GM18868 (cell line): ENCODE measurements at regions not wholly inside any gene's neighbourhood (a gene's known extent, or its start where the extent isn't known, plus 50 kb on each side); places are given as distances from the start of the nearest gene placed in this dataset.

Experiments
- ATAC-seq: cut with Tn5 transposase; IDR thresholded peaks from one replicate; pipeline ENCODE4 v1.9.1; 2021; ENCODE audit warnings: mild to moderate bottlenecking, moderate library complexity; ENCODE audit not compliant: unreplicated experiment

DNA sequence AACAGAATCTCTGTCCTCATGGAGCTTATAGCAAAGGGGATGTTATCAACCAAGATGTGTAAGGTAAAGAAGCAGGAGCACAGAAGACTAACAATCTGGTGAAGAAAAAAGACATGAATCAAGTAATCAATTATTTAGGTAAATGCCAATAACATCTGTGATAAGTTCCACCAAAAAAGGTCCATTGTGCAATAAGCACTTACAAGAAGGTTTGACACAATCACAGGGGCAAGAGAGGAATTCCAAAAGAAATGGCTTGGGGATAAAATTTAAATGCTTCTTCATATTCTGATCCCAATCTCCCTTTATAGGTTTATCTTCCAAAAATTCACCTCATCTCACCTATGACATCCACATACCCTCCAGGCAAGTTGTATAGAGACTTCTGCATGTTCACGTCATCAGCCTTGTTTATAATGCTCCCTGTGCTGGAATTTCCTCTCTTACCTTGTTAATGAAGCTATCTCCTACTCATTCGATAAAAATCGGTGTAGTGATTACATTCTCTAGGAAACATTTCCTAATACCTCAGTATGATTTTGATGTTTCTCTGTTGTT, 53.6 kb upstream of the DPT start:
- no peak for ATAC-seq

DNA sequence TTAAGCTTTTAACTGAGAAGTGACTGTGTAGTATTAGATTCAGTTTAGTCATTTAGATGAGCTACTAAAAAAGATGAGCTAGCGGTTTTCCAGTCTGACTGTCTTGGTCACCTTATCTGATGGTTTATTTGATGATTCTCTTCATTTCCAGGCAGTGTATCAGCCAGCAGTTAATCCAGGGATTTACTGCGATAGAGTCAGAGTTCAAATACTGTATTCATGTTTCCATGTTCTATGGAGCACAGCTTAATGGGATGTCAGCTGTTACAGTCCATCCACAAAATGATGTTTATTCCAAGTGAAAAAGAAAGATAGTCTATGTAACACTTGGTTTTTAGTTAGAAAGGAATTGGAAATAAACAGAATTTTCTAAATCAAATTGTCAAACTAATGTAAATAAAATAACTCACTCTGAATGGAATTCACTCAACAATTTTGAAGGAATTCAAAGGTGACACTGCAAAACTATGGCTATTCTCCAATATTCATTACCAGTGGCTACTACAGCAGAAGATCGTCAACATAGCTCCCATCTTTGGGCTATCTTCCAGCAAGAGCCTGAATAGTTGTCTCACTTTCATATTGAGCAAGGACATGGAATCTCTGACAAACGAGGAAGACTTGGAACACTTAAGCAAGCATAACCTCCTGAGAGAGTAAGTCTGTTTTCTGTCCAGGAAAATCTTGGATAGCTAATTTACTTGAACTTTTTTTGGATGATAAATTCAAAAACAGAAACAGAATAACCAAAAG, 54.6 kb upstream of the DPT start:
- no peak for ATAC-seq

DNA sequence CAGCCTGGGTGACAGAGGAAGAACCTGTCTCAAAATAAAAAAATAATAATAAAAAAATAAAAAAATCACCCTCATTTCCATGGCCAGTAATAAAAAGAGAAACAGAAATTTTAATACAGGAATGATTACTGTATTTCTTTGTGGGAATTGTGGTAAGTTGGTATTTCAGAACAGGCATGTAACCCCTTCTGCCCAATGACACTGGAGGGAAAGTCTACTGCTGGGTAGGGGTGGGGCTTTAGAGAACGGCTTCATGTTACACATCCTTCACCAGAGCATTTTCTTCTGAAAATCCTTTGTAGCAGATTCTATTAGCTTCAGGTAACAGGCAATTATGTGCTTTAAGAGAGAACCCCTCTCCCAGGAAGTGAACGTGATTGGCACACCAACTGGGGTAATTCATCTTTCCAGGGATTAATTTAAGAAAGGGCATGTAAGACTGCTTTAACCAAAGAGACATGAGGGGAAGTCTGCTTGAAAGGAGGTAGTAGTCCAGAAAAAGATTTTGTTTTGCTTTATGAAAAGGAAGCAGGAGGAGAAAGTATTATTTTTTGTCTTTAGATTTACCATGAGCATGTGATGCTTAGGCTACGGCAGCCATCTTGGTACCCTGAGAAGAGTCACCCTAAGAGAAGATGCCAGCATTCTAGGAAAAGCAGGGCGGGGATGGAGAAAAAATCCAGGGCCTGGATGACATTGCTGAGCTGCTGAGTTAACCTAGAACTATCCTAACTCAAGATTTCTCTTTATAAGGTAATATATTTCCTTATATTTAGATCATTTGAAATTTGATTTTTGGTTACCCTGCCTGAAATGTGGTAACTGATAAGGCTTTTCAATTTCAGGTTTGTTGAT, 57.7 kb upstream of the DPT start:
- ATAC-seq, result no peak

DNA sequence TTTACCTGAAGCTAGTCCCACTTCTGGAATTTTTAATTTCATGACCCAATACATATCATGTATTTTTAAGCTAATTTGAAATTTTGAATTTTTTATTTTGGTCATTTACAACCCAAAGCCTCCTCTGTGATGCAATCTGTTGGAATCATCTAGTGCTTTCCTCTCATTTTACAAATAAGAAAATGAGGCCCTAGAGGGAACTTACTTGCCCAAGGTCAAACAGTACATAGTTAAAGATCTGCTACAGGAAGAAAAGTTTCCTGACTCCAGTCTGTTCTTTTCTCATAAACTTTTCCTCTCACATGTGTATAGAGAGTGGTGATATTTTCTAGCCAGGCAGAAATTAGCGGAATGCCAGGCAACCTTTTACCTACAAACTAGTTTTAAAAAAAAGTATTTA, 59.3 kb upstream of the DPT start:
- no peak for ATAC-seq

- ATAC-seq, result no peak
Measured at GRCh38 chr1:168789501-168789900, 60.5 kb upstream of the DPT start.

DNA sequence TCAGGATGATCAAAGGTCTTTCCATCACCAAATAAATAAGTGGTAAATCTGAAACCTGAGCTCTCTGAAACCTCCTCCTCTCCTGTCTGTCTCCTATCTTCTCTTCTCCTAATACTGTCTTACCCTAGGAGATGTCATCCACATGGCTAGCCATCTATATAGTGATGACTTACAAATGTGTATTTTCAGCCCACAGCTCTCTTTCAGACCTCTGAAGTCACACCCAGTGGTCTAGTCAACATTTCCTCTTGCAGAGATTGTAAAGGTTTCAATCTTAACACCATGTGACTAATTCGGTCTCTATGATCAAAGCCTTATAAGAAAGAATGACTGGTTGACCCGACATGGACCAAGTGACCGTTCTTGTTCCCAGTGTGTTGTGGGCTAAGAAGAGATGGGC, 63.1 kb upstream of the DPT start:
- ATAC-seq, result peak; percentile 40

DNA sequence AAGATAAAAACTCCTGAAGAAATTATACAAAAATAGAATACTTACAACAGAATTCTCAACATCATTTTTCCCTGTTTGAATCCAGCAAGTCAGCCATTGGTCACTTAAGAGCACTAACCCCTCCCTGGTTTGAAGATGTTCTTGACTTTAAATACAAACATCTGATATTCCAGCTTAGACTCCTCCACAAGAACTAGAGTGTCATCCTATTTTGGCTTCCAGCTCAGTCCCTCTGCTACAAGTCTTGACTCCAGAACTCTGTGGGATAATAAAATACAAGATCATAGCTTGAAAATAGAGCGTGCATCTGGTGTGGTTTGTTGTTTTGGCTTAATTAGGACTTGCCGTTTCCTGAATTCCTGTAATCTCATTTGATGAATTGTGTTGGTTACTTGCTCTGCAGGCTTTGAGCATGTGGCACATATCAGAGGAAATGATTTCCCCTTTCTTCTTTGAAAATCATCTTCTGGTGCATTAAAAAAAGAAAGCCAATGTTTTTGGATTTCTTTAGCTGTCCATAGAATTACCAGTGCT, 63.7 kb upstream of the DPT start:
- ATAC-seq, result no peak

GRCh38 chr1:168794057-168794456, 65.1 kb upstream of the DPT start:
- no peak for ATAC-seq

DNA sequence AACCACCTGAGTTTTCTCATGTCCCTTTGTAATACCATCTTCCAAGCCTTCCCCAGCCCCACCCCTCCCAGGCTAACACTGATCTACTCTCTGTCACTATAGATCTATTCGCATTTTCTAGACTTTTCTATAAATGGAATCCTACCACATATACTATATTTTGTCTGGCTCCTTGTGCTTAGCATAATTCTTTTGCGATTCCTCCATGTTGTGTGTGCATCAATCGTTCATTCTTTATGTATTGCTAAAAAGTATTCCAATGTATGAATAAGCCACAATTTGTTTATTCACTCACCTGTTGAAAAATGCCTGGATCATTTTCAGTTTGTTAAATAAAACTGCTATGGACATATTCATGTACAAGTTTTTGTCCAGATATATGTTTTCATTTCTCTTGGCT, 66.7 kb upstream of the DPT start:
- ATAC-seq, result no peak

DNA sequence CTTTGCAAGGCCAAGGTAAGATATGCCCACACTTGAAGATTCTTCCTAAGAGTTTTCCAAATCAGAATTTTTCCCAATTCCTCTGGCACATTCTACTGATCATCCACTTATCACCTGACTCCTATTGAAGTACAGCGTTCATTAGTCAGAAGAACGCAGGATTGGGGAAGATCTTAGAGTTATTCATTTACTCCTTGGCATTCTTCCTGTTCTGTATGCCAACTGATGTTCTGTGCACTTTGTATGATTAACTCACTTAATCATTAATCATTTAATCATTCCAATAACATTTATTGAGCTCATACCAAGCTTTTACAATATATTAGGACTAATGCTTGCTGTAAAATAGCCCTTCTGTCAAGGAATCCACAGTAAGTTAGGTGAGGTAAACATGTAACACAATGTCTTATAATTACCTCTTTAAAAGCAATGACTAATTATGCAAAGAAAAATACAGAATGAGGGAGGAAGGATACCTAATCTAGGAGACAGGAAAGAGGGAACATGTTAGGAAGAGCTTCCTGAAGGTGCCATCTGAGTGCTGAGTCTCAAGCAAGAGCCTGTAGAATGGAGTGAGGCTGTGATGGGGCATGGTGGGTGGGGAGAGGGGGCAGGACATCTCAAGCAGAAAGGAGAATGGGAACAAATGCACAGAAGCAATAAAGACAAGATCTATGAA, 71.1 kb upstream of the DPT start:
- no peak for ATAC-seq

DNA sequence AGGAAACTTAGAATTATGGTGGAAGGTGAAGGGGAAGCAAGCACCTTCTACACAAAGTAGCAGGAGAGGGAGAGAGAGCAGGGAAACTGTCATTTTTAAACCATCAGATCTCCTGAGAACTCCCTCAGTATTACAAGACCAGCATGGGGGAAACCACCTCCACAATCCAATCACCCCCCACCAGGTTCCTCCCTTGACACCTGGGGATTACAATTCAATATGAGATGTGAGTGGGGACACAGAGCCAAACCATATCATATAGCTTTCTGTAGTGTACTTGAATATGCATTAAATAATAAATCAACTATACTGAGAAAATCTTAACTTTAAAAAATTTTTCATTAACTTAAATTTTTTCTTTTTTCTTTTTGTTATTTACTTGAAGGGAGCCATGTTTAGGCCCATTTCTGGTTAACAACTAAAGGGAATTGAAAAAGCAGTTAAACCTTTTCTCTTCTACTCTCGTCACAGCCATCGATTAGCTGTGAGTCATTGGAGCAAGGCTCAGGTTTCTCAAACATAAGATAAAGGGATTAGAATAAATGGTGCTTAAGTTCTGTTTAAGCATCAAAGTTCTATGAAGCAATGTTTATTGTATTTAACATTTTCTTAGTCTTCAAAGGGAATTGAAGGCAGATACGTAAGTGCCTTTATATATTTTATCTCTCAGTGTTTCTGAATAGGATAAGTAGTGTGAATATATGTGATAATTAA, 72.2 kb upstream of the DPT start:
- ATAC-seq, result no peak

DNA sequence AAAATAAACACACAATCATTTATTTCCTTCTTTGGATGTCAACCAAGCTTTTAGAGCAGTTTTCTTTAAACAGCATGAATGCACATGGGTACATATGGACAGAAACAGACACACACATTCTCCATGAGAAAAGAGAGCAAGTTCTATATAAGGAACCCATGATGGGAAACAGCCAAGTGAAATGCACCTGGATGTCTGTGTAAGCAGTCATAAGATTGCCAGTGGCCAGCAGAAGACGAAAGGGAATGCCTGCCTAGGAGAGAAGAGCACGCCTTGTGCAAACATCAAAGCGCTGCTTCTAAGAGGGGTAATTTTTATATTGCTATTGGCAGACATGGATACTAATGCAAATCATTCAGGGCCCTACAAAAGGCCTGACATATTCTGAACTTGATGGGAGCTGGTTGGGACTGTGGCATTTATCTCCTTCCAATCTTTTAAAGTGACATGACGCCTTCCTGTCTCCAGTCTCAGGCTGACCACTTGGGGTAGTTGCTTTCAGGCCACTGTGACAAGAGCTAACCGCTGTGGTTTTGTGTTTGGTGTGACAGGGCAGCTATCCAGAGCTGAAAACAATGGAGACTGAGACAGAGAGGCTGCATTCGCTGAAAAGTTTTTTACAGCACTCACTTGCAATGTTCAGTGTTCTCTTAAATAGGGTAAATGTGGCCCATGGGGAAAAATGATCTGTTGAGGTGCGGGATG, 75.0 kb upstream of the DPT start:
- ATAC-seq, result no peak

- ATAC-seq, result no peak
Measured at GRCh38 chr1:168806952-168807351, 77.9 kb upstream of the DPT start.

- ATAC-seq, result no peak
Measured at GRCh38 chr1:168811176-168811575, 82.2 kb upstream of the DPT start.

- no peak for ATAC-seq
Measured at GRCh38 chr1:168819668-168820067, 90.7 kb upstream of the DPT start.

DNA sequence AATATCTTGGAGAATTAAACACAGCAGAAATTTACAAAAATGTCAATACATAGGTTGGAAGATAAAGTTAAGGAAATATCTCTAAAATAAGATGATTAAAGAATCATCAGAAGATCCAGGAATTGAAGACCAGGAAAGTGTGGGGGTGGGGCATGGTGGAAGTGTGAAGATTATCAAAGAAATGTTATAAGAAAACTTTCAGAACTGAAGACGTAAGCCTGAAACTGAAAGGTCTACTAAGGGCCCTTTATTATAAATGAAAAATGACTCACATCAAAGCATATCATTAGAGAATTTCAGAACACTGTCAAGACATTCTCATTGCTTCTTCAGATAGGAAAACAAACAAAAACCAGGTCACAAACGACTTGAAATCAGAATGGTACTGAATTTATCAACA, 92.4 kb upstream of the DPT start:
- ATAC-seq, result no peak

- no peak for ATAC-seq
Measured at GRCh38 chr1:168822911-168823310, 93.9 kb upstream of the DPT start.

DNA sequence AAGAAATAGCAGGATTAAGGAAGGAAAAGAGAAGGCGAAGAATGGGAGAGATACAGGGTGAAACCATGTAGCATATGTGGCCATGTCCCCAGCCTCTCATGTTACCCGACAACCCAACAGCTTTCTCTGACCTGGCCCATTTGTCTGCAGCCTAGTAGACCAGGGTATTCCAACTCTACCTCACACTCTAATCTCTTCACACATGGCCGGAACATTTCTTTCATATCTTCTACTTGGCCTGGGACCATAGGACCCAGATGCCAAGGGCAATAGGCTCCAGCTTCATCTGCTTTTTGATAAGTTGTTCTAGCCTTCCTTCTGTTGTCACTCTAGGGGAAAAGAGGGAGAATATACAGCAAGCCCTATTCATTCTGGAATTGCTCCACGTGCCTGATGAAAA, 95.0 kb upstream of the DPT start:
- no peak for ATAC-seq

DNA sequence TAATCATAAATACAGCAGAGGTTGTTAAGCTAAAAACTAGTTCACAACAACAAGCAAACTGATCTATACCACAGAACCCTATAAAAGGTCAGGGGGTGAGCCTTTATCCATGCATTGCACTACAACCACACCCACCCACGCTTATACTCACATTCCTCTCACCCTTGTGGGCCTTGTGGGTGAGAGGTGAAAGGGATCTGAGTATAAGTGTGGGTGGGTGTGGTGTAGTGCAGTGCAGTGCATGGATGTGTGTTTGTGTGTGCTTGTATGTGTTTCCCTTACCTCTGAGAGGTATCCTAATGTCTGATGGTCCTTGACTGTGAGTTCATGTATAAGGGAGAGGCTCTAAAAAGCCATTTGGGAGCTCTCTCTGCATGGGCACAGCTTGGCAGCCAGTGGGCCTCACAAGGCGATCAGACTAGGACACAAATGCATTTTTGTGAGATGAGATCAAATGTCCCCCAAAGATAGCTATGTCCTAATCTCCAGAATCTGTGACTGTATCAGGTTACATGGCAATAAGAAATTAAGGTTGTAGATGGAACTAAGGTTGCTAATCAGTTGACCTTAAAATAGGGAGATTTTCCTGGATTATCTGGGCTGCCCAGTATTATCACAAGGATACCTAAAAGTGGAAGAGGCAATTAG, 95.5 kb upstream of the DPT start:
- no peak for ATAC-seq

GRCh38 chr1:168825129-168825528, 96.1 kb upstream of the DPT start:
- no peak for ATAC-seq
